Uterus (tissue), 2 donors: ENCODE measurements at regions not wholly inside any gene's neighbourhood (a gene's known extent, or its start where the extent isn't known, plus 50 kb on each side); places are given as distances from the start of the nearest gene placed in this dataset.

Source experiments
- POLR2A ChIP-seq, 2 donors: fragments of 450-650 bp; IDR thresholded peaks; one replicate each; pipeline ENCODE4 v1.6.1; 2016; ENCODE audit warnings: antibody characterized with exemption in 2 of 2, mild to moderate bottlenecking in 1 of 2, moderate library complexity in 1 of 2
- TF ChIP-seq, protein P1 (sequence below), 4 experiments: fragments of 200-600 bp in 2 of 4; fragments of 450-650 bp in 2 of 4; sonication (generic) in 2 of 4; IDR thresholded peaks; one replicate each; pipeline ENCODE4 v1.5.1; 2016 to 2019; ENCODE audit warnings: antibody characterized with exemption in 4 of 4, mild to moderate bottlenecking in 2 of 4, moderate library complexity in 1 of 4

DNA sequence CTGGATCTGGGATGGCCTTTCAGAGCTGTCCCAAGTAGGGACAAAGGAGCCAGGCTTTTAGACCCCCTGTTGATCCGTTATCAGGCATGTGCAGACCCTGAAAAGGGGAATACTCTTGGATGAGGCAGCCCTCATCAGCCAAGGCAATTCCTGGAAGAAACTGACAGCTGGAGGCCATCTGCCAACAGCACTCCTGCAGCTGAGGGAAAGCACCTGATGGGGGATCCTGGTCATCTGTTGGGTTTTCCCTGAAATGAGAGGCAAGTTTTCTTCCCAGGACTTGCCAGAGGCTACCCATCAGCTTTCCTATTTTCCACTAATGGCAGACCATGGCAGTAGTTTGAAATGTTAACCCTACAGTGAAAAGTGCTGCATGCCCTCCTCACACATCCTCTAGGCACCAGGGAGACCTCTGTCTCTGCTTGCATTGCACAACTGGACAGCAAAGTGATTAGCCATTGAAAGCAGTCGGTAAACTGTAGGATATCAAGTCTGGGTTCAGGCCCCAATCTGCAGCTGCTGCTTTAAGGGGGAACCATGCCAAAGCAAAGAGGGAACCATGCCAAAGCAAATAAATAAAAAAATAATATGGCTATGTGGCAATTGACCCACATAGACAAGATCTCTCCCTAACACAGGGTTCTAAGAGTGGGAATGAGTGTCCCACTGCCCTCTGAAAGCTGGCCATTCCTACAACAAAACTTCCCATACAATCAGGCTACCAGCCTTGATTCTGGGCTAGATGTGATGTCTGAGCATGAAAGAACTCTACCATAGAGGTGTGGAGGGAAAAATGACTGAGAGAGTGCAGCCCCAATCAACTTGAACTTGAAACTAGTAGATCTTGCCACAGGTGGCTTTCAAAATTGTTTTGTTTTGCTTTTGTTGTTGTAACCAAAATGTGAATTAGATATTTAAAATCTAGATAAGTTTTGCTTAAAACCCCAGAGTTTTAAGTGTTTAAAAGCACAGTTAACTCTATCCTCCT is 232.0 kb upstream of the STT3B start:
- TF ChIP-seq, protein P1, sequence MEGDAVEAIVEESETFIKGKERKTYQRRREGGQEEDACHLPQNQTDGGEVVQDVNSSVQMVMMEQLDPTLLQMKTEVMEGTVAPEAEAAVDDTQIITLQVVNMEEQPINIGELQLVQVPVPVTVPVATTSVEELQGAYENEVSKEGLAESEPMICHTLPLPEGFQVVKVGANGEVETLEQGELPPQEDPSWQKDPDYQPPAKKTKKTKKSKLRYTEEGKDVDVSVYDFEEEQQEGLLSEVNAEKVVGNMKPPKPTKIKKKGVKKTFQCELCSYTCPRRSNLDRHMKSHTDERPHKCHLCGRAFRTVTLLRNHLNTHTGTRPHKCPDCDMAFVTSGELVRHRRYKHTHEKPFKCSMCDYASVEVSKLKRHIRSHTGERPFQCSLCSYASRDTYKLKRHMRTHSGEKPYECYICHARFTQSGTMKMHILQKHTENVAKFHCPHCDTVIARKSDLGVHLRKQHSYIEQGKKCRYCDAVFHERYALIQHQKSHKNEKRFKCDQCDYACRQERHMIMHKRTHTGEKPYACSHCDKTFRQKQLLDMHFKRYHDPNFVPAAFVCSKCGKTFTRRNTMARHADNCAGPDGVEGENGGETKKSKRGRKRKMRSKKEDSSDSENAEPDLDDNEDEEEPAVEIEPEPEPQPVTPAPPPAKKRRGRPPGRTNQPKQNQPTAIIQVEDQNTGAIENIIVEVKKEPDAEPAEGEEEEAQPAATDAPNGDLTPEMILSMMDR (IDR thresholded peaks at IDR 0.05) = no peak
- no peak for TF ChIP-seq POLR2A (IDR thresholded peaks at IDR 0.05)
